Activated gamma-delta T cell treated with anti-CD3 and anti-CD28 coated beads, Interleukin-2, amount 50 U/mL, for 16 hours (primary cell): ENCODE measurements at regions not wholly inside any gene's neighbourhood (a gene's known extent, or its start where the extent isn't known, plus 50 kb on each side); places are given as distances from the start of the nearest gene placed in this dataset.
"Not testable (repeated sequence)": the region's sequence is repeated elsewhere in the genome, so short reads cannot be mapped to it uniquely, and the experiment has no call there.

Experiments
- DNase-seq: peaks from one replicate; pipeline ENCODE4 v3.0.0-alpha.2; 2020; ENCODE audit warnings: low read depth

DNA sequence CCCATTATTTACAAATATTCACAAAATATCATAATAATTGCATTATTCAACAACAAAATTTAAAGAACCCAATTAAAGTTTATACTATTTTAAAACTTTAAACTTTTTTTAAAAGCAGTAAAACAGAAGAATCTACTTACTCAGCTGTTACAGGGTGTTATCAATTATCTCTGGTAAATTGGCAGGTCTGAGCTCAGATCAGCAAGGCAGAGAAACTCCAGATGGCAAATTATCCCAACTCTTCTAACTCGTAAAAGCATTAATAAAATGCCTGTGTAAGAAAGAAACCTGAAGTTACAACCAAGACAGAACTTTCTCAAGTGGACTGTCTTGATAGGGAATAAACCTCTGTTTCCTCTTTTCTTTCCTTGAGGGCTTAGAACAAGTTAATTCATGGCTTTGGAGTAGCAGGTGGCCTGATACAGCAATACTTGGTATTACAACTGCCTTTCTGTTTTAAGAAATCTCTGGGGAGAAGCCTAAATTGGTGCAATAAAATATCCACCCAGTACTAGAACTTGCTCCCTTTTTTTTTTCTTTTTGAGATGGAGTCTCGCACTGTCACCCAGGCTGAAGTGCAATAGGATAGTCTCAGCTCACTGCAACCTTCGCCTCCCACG is 275.3 kb upstream of the MKLN1 start:
- DNase-seq, result no peak

GRCh38 chr7:131056007-131056406 is 271.7 kb upstream of the MKLN1 start:
- DNase-seq, result no peak

DNA sequence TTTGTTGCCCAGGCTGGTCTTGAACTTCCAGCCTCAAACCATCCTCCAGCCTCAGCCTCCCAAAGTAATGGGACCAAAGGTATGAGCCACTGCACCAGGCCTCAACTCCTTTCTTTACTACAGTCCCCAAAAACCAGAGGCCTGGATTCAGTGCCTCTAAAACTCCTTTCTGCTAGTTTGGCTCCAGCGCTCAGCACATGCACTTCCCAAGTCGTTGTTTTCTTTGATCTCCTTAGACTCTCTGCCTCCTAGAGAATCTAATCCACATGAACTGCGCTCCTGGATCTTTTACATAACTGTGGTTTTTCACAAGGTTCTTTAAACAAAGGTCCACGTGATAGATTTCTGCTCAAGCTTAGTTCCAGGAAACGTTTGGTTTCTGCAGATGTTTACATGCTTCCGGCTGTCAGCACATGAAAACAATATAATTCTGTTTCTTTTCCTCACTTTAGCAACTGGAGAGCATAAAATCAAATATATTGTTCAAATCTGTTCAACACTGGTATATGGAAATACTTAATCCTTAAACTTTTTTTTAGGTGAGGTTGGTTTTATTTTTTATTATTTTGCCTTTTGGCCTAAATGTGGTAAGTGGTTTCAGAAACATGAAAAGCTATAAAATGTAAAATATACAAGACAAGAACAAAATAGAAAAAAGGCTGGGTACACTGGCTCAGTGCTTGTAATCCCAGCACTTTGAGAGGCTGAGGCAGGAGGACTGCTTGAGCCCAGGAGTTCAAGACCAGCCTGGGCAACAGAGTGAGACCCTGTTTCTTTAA is 270.5 kb upstream of the MKLN1 start:
- DNase-seq, result no peak

DNA sequence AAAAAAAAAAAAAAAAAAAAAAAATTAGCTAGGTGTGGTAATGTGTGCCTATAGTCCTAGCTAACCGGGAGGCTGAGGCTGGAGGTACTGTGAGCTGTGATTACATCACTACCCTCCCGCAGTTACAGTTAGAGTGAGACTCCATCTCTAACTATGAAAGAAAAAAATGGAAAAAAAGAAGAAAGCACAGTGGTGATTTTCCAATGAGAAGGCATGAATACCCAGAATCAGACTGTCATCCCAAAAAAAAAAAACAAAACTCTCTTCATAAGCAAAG is 269.9 kb upstream of the MKLN1 start:
- DNase-seq, result no peak

GRCh38 chr7:131058561-131059288 is 269.0 kb upstream of the MKLN1 start:
- not testable (repeated sequence) for DNase-seq

GRCh38 chr7:131059401-131059800 is 268.3 kb upstream of the MKLN1 start:
- DNase-seq, result not testable (repeated sequence)

- DNase-seq, result no peak
Observed at GRCh38 chr7:131061158-131061557, 266.5 kb upstream of the MKLN1 start.

GRCh38 chr7:131061818-131062217 is 265.9 kb upstream of the MKLN1 start:
- no peak for DNase-seq

DNA sequence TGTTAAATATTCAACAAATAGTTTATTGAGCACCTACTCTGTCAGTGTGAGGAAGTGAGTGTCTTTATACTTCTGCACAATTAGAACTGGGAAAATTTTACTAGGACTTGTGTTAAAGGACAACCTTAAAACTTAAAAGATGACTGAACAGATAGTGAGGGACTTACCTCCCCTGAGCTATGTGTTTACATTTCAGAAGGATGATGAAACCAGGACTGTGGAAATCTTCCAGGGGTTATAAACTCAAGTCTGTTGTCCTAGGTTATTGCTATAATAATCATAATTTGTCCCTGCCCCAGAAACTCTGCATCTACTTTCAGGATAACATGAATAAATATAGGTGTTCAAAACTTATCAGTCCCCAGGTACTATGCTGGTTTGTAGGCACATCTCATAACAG is 261.0 kb upstream of the MKLN1 start:
- DNase-seq, result no peak

DNA sequence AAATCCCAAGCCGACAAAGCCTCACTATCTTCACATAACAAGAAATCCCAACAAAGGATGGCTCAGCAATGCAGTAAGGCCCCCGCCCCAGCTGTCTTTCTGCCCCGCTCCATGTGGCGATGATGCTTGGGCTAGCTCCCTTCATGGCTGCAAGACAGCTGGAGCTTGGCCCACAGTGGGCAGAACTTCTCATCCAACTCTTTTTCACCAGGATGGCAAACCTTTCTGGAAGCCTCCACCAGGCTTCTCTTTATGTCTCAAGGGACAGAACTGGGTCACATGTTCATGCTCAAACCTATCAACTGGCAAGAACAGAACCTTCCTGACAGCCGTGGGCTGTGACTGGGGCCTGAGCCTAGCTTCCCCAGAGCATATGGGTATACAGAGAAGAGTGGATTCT is 260.5 kb upstream of the MKLN1 start:
- no peak for DNase-seq

- no peak for DNase-seq
Observed at GRCh38 chr7:131068604-131069021, 259.1 kb upstream of the MKLN1 start.

GRCh38 chr7:131071786-131072504 is 255.7 kb upstream of the MKLN1 start:
- DNase-seq, result no peak

DNA sequence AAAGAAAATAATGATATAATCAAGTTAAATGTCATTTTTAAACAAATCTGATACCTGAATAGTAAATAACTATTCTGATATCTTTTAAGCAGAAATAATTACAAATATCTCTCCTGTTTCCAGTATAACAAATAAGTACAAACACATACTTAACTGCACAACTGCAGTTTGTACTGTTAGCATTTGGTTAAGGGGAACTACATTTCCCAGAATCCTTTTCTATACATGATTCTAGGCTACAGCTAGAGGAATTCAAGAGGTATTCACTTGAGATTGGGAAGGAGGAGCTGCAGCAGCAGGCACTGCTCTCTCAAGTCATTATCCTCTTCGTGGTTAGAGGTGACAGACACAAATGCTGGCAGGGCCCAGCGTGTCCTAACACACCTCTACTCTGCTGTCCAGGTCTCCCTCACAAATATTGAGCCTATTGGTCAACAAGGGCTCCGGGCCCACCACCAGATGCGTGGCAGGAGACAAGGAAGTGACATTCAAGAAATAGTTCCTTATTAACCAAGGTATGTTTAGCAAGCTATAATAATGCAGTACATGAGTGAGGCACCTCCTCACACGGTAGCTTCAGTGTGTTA is 255.1 kb upstream of the MKLN1 start:
- DNase-seq, result no peak

DNA sequence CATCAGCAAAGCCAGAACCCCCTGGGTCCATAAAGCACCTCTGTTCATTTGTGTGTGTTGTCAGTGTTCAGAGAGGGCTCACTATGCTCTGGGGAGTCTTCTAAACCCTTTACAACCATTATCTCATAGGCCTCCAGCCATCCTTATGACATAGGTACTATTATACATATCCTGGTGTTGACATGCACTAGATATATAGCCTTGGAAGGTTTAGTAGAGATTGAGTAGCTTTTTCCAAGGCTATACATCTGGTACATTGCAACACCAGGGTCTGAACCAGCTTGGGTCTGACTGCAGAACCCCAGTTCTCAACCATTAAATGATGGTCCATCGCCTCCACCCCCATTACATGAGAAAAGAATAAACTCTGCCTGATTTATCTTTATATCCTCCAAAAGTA is 253.6 kb upstream of the MKLN1 start:
- no peak for DNase-seq

DNA sequence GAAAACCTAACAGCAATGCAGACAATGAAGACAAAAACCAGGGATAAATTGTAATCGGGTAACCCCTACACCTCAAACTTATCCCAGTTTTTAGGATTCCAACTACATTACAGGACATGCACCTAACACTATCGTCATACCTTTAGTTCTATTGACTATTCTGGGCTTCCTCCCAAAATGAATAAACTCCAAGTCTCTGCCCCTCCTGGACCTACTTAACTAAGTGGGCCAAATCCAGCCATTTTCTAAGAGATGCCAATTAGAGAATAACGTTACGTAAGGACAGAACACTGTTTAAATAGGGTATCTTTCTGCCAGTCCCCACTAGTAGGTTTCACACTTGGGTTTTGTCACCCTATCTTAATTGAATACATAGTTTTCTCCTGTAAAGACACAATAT is 253.1 kb upstream of the MKLN1 start:
- no peak for DNase-seq

- no peak for DNase-seq
Observed at GRCh38 chr7:131075406-131075805, 252.3 kb upstream of the MKLN1 start.

DNA sequence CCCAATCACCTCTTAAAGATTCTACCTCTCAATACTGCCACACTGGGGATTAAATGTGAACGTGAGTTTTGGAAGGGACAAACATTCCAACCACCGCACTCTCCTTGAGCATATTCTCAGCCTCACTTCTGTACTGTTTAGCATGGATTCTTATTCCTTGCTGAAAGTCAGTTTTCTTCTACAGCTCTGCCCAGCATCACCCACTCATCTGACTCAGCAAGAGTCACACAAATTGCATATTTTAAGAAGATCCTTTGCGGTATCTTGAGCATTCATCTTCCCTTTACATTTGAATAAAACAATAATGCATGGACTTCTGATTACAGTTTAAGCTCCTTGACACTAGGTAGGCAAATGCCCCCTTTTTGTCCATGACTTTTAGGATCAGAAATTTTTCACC is 251.6 kb upstream of the MKLN1 start:
- no peak for DNase-seq

GRCh38 chr7:131076711-131077181 is 250.9 kb upstream of the MKLN1 start:
- DNase-seq, result no peak

DNA sequence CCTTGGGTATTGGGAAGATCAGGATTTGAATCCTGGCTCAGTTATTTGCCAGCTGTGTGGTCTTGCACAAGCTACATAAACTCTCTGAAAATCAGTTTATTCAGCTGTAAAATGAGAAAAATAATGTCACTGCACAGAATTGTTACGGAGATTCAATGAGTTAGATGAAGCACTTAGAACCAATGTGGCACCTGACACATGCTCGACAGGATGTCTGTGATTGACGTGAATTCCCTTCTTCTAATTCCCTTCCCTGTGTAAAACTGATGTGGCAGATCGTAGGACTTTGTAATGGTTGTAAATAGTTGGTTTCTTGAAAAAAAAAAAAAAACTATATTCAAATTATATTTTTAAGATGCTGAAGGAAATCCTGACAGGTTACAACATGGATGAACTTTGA is 249.9 kb upstream of the MKLN1 start:
- DNase-seq, result no peak

- DNase-seq, result no peak
Observed at GRCh38 chr7:131080754-131081153, 246.9 kb upstream of the MKLN1 start.

DNA sequence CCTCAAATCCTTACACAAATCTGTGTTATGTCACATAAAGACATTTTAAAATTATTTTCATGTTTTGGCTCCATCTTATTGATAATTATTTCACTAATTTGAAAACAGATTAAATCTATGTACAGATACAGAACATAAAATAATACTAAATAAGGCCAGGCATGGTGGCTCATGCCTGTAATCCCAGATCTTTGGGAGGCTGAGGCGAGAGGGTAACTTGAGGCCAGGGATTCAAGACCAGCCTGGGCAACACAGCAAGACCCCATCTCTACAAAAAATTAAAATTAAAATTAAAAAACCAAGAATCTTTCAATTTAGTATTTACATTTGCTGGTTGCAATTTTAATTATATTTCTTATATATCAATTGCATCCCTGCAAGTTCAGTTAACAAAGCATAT is 246.4 kb upstream of the MKLN1 start:
- DNase-seq, result no peak

- DNase-seq, result no peak
Observed at GRCh38 chr7:131083781-131084180, 243.9 kb upstream of the MKLN1 start.
